GM06990 (cell line): ENCODE measurements at regions not wholly inside any gene's neighbourhood (a gene's known extent, or its start where the extent isn't known, plus 50 kb on each side); places are given as distances from the start of the nearest gene placed in this dataset.
"Not testable (repeated sequence)": the region's sequence is repeated elsewhere in the genome, so short reads cannot be mapped to it uniquely, and the experiment has no call there.

Source experiments
- DNase-seq: peaks from one replicate; pipeline ENCODE4 v3.0.0-alpha.2; 2011; ENCODE audit not compliant: insufficient read length; ENCODE audit errors: extremely low read depth
- H3K27me3 ChIP-seq: replicated peaks from 2 replicates; pipeline ENCODE4 v1.6.0; 2011; ENCODE audit warnings: low read length; ENCODE audit not compliant: control insufficient read depth, insufficient read depth
- H3K36me3 ChIP-seq: 2 replicates; pipeline ENCODE4 v1.5.1; 2011; ENCODE audit warnings: low read length; ENCODE audit not compliant: control insufficient read depth, insufficient read depth
- H3K4me3 ChIP-seq: replicated peaks from 2 replicates; pipeline ENCODE4 v1.5.1; 2011; ENCODE audit warnings: low read depth, mild to moderate bottlenecking, control low read depth, low read length
- TF ChIP-seq, protein P1 (sequence below): IDR thresholded peaks from 2 replicates; pipeline ENCODE4 v1.5.1; 2011; ENCODE audit warnings: low read length, control low read depth, mild to moderate bottlenecking, inconsistent platforms; ENCODE audit not compliant: insufficient read depth, poor library complexity, severe bottlenecking

DNA sequence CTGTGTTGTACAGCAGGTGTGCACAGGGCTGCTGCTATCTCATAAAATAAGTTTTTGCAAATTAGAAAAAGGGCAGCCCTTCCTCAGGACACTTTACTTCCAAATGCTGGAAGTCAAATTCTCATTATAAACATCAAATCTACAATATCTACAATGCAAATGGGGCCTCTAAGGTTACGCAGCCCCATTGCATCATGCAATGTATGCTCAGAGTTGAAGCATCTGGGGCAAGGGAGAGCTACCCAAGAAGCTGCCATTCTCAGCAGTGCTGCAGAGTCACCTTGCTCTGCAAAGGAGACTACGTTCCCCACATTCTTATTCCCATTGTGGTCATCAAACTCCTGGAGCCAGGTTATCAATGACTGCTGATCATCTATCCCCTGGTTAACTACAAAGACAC is 208.9 kb upstream of the POGK start:
- DNase-seq: no peak

DNA sequence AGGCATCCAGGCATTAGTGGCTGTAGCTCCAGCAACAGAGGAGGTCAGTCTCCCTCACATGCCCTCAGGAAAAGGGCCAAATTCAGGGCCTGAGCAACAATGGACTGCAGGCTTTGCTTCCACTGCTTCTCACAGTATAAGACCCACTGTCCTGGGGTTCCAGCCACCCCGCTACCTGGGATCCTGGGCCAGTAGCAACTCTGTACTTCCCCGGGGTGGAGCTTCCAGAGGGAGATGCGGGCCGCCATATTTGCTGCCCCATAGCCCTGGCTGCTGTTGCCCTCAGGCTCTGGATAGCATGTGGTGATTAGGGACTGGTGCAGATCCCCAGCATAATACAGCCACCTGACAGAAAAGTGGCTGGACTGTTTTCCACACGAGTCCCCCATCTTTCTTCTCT is 201.1 kb upstream of the POGK start:
- no peaks in the 10 kb centered on the region for H3K27me3 ChIP-seq
- H3K36me3 ChIP-seq: no peaks in the 10 kb centered on the region
- TF ChIP-seq, protein P1, sequence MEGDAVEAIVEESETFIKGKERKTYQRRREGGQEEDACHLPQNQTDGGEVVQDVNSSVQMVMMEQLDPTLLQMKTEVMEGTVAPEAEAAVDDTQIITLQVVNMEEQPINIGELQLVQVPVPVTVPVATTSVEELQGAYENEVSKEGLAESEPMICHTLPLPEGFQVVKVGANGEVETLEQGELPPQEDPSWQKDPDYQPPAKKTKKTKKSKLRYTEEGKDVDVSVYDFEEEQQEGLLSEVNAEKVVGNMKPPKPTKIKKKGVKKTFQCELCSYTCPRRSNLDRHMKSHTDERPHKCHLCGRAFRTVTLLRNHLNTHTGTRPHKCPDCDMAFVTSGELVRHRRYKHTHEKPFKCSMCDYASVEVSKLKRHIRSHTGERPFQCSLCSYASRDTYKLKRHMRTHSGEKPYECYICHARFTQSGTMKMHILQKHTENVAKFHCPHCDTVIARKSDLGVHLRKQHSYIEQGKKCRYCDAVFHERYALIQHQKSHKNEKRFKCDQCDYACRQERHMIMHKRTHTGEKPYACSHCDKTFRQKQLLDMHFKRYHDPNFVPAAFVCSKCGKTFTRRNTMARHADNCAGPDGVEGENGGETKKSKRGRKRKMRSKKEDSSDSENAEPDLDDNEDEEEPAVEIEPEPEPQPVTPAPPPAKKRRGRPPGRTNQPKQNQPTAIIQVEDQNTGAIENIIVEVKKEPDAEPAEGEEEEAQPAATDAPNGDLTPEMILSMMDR: no peak
- no peak overlapping the region for H3K4me3 ChIP-seq
- no peak for DNase-seq

More for the DNA sequence above, 208.9 kb upstream of the POGK start:
- no peak overlapping the region for H3K4me3 ChIP-seq
- no peaks in the 10 kb centered on the region for H3K27me3 ChIP-seq
- TF ChIP-seq, protein P1: no peak
- no peaks in the 10 kb centered on the region for H3K36me3 ChIP-seq

DNA sequence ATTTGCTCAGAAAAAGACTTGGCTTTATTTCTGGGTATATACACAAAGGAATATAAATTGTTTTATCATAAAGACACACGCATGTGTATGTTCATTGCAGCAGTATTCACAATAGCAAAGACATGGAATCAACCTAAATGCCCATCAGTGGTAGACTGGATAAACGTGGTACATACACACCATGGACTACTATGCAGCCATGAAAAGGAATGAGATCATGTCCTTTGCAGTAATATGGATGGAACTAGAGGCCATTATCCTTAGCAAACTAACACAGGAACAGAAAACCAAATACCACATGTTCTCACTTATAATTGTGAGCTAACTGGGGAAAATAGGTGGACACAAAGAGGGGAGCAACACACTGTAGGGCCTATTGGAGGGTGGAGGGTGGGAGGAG is 182.0 kb upstream of the POGK start:
- H3K4me3 ChIP-seq, H3K27me3 ChIP-seq, DNase-seq, H3K36me3 ChIP-seq: not testable (repeated sequence)

DNA sequence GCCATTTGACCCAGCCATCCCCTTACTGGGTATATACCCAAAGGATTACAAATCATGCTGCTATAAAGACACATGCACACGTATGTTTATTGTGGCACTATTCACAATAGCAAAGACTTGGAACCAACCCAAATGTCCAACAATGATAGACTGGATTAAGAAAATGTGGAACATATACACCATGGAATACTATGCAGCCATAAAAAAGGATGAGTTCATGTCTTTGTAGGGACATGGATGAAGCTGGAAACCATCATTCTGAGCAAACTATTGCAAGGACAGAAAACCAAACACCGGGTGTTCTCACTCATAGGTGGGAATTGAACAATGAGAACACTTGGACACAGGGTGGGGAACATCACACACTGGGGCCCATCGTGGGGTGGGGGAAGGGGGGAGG is 172.5 kb upstream of the POGK start:
- not testable (repeated sequence) for DNase-seq, H3K36me3 ChIP-seq, H3K27me3 ChIP-seq, H3K4me3 ChIP-seq

DNA sequence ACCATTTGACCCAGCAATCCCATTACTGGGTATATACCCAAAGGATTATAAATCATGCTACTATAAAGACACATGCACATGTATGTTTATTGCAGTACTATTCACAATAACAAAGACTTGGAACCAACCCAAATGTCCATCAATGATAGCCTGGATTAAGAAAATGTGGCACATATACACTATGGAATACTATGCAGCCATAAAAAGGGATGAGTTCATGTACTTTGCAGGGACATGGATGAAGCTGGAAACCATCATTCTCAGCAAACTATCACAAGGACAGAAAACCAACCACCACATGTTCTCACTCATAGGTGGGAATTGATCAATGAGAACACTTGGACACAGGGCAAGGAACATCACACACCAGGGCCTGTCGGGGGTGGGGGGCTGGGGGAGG is 171.7 kb upstream of the POGK start:
- H3K36me3 ChIP-seq, H3K27me3 ChIP-seq, DNase-seq, H3K4me3 ChIP-seq: not testable (repeated sequence)

DNA sequence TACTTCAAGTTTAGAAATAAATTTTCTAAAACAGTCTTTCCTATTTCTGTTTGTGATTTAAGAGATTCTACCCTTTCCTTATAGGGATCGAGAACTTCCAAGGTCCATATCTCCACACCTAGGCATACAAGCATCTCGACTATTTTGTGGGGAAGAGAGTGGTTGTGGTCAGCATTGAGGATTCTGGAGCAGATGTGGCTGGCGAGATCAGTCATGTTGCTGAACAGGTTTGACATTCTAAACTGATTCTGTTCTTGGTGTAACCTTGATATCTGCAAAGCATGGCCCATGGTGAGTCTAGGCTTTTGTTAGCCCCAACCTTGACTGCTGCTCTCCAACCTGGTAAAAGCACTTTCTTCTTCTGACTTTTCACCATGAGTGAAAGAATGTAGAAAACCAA is 167.6 kb upstream of the POGK start:
- TF ChIP-seq, protein P1: no peak
- H3K27me3 ChIP-seq: no peaks in the 10 kb centered on the region
- DNase-seq: no peak
- H3K4me3 ChIP-seq: no peak overlapping the region
- H3K36me3 ChIP-seq: no peaks in the 10 kb centered on the region

DNA sequence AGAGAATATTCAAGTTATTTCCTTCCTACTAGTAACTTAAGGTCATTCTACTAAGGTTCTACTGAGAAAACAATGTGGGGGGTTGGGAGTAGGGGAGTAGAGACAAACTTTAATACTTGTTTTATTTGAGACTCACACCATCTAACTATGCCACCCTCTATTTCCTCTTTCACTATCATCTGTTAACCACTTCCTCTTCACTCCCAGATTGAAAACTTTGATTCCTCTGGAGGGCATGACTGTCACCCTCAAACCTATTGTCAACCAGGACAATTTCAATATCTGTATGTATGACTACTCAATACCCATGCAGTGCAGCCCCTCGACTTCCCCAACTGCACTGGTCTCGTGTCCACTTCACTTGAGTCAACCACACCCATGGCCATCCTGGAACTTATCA is 165.6 kb upstream of the POGK start:
- DNase-seq: no peak
- Histone ChIP-seq H3K4me3 (no peak overlapping the region), H3K27me3 (no peaks in the 10 kb centered on the region), H3K36me3 (no peaks in the 10 kb centered on the region)
- TF ChIP-seq, protein P1: no peak

DNA sequence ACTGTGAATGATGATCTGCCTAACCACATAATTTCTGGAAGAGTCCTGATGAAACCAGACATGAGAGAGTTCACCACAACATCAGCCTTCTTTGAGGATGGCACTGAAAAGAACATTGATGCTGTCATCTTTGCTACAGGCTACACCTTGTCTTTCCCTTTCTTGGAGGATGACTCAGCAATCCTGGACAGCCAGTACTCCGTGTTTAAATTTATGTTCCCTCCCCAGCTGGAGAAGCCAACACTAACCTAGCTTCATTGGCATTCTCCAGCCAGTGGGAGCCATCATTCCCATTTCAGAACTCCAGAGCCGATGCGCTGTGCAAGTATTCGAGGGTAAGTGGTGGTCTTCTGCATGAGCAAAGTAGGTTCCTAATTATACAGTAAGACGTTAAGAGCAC is 164.1 kb upstream of the POGK start:
- TF ChIP-seq, protein P1: no peak
- no peak for DNase-seq
- Histone ChIP-seq H3K36me3 (no peaks in the 10 kb centered on the region), H3K4me3 (no peak overlapping the region), H3K27me3 (no peaks in the 10 kb centered on the region)
